K562 (cell line): ENCODE measurements at regions not wholly inside any gene's neighbourhood (a gene's known extent, or its start where the extent isn't known, plus 50 kb on each side); places are given as distances from the start of the nearest gene placed in this dataset.
A peak's percentile ranks its signal among the peaks of the same experiment; 100 is the strongest.

Experiments
- ATAC-seq: fragments of 200-7000 bp; cut with Tn5 transposase; 3 replicates; pipeline ENCODE4 v1.9.1; 2020; ENCODE audit warnings: moderate library complexity
- BruUV-seq: library from RNA; stranded (reverse); fragments of 400-500 nt; replicated peaks from 2 replicates; lab custom pipeline; 2021; lab: Mats Ljungman, UMichigan
- CTCF ChIA-PET: fragments of 300-600 bp; formaldehyde crosslinking; extraction: SDS; loops from one replicate; lab custom pipeline; 2021; ENCODE audit warnings: low intra/inter-chr PET ratio; lab: Yijun Ruan, JAX
- POLR2A ChIA-PET: fragments of 300-600, 350-650 bp; sonication (Branson Sonifier 250); formaldehyde crosslinking; extraction: SDS; loops from one replicate; lab custom pipeline; 2021; ENCODE audit warnings: antibody characterized with exemption, inconsistent platforms; lab: Yijun Ruan, JAX
- DNase-seq, 4 experiments: peaks; one replicate each; pipeline versions ENCODE4 v3.0.0 to v3.0.0-alpha.2; 2011 to 2018; ENCODE audit warnings: low spot score in 3 of 4, mixed read lengths in 3 of 4; ENCODE audit errors: extremely low read depth in 1 of 4
- FAIRE-seq: peaks from 2 replicates; lab custom pipeline; 2011; peaks lifted over from hg19 to GRCh38; lab: Jason Lieb, UNC
- H2AFZ ChIP-seq: 2 replicates; pipeline ENCODE4 v1.6.0; 2011; ENCODE audit warnings: low read depth, low read length, control low read depth, inconsistent platforms
- H3K27ac ChIP-seq: fragments of 200-600 bp; 3 replicates; pipeline ENCODE4 v1.8.0; 2011; ENCODE audit warnings: low read depth, mild to moderate bottlenecking, control low read depth, inconsistent platforms, low read length, moderate library complexity, mixed read lengths; ENCODE audit errors: extremely low read depth
- H3K27me3 ChIP-seq, 2 experiments: fragments of 300-600 bp in 1 of 2; 2 replicates in 1 of 2; 3 replicates in 1 of 2; pipeline versions ENCODE4 v1.6.0 to v1.8.0; 2011; ENCODE audit warnings: inconsistent platforms in 2 of 2, low read length in 2 of 2, mild to moderate bottlenecking in 1 of 2, mixed read lengths in 1 of 2, moderate library complexity in 1 of 2; ENCODE audit not compliant: control insufficient read depth in 2 of 2, insufficient read depth in 2 of 2
- H3K36me3 ChIP-seq: fragments of 300-600 bp; 3 replicates; pipeline ENCODE4 v1.8.0; 2011; ENCODE audit warnings: mild to moderate bottlenecking, low read length, inconsistent platforms; ENCODE audit not compliant: control insufficient read depth, insufficient read depth
- H3K4me1 ChIP-seq, 2 experiments: fragments of 200-600 bp in 1 of 2; replicated peaks in 1 of 2; 2 replicates in 1 of 2; 3 replicates in 1 of 2; pipeline versions ENCODE4 v1.5.1 to v1.8.0; 2011; ENCODE audit warnings: inconsistent platforms in 2 of 2, low read length in 2 of 2, mild to moderate bottlenecking in 1 of 2, mixed read lengths in 1 of 2, moderate library complexity in 1 of 2; ENCODE audit not compliant: control insufficient read depth in 2 of 2, insufficient read depth in 2 of 2
- H3K4me2 ChIP-seq: 2 replicates; pipeline ENCODE4 v1.6.1; 2011; ENCODE audit warnings: low read length, control low read depth, inconsistent platforms, mixed read lengths; ENCODE audit not compliant: insufficient read depth
- H3K4me3 ChIP-seq: fragments of 200-600 bp; sonication (generic), shearing (Covaris generic); 2 replicates; pipeline ENCODE4 v1.5.1; 2016; ENCODE audit warnings: control low read depth, inconsistent platforms
- H3K79me2 ChIP-seq: fragments of 200-600 bp; 3 replicates; pipeline ENCODE4 v1.8.0; 2011; ENCODE audit warnings: low read length, inconsistent platforms; ENCODE audit not compliant: control insufficient read depth, insufficient read depth
- H3K9ac ChIP-seq, 2 experiments: 2 replicates each; pipeline versions ENCODE4 v1.6.0 to v1.6.1; 2011; ENCODE audit warnings: low read depth in 2 of 2, low read length in 2 of 2, control low read depth in 1 of 2, inconsistent platforms in 1 of 2, mild to moderate bottlenecking in 1 of 2, mixed read lengths in 1 of 2; ENCODE audit not compliant: insufficient read depth in 1 of 2
- H3K9me1 ChIP-seq: one replicate; pipeline ENCODE4 v1.6.0; 2011; ENCODE audit warnings: inconsistent platforms, mild to moderate bottlenecking, low read length, moderate library complexity; ENCODE audit not compliant: control insufficient read depth, insufficient read depth
- H3K9me3 ChIP-seq: replicated peaks from 2 replicates; pipeline ENCODE4 v1.5.1; 2011; ENCODE audit warnings: low read depth, low read length, inconsistent platforms; ENCODE audit not compliant: control insufficient read depth, insufficient read depth
- H4K20me1 ChIP-seq: replicated peaks from 2 replicates; pipeline ENCODE4 v1.6.1; 2011; ENCODE audit warnings: low read length, inconsistent platforms, mixed read lengths; ENCODE audit not compliant: control insufficient read depth, insufficient read depth
- ZNF75A ChIP-seq: fragments of 450-650 bp; formaldehyde crosslinking; IDR thresholded peaks from 2 replicates; pipeline ENCODE4 v1.4.0; 2020; ENCODE audit warnings: mild to moderate bottlenecking
- WGBS: fragments of 100-300 bp; shearing (Covaris generic); methylation state at CpG from one replicate; pipeline ENCODE4 v1.1.6; 2016; ENCODE audit warnings: low coverage, mixed read lengths; ENCODE audit not compliant: insufficient coverage; ENCODE audit errors: missing lambda C conversion rate; 5-methylcytosine and 5-hydroxymethylcytosine counted together
- in situ Hi-C: fragments of 300-500 bp; cut with MboI; formaldehyde crosslinking; loops from 4 replicates; pipeline ENCODE4 v1.15.0; 2018; ENCODE audit warnings: inconsistent platforms, mixed read lengths
- intact Hi-C: fragments of 100-400 bp; cut with micrococcal nuclease; formaldehyde crosslinking; loops from 2 replicates; pipeline ENCODE4 v1.14.2; 2022
- TF ChIP-seq, protein P1 (sequence below), 2 experiments: fragments of 450-650 bp in 1 of 2; sonication (generic) in 1 of 2; formaldehyde crosslinking; conservative IDR thresholded peaks; 2 replicates each; pipeline versions ENCODE4 v1.4.0 to v1.8.1; 2020 to 2022; ENCODE audit warnings: mild to moderate bottlenecking in 1 of 2, missing genetic modification reagents in 1 of 2
- TF ChIP-seq, protein P2 (sequence below): fragments of 250-450 bp; sonication (Bioruptor Pico); IDR thresholded peaks from 2 replicates; pipeline ENCODE4 v1.4.0; 2020; ENCODE audit warnings: mild to moderate bottlenecking, moderate library complexity

- Histone ChIP-seq H3K9ac (no peak overlapping the region), H3K27ac (no peak overlapping the region), H3K27me3 (no peaks in the 10 kb centered on the region), H3K4me1 (peaks cover 0 to 15% of the 10 kb centered on the region in 2 experiments; a peak in 3 of 5 replicates), H3K4me2 (no peak overlapping the region), H3K4me3 (no peak overlapping the region), H3K9me3 (no peaks in the 10 kb centered on the region), H3K79me2 (no peaks in the 10 kb centered on the region), H4K20me1 (no peaks in the 10 kb centered on the region), H2AFZ (no peak overlapping the region), H3K36me3 (no peaks in the 10 kb centered on the region), H3K9me1 (no peaks in the 10 kb centered on the region)
- no TSS peak for BruUV-seq
- DNase-seq = no peak
- POLR2A ChIA-PET = no interaction called here
- FAIRE-seq = no peak
- CTCF ChIA-PET = no interaction called here
- WGBS = 48% methylated on average over 5 of the region's 6 CpGs
- TF ChIP-seq, protein P1, sequence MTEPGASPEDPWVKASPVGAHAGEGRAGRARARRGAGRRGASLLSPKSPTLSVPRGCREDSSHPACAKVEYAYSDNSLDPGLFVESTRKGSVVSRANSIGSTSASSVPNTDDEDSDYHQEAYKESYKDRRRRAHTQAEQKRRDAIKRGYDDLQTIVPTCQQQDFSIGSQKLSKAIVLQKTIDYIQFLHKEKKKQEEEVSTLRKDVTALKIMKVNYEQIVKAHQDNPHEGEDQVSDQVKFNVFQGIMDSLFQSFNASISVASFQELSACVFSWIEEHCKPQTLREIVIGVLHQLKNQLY (CRISPR knock-in tag; conservative IDR thresholded peaks at IDR 0.05) = no peak
- no peak for TF ChIP-seq ZNF75A (CRISPR knock-in tag)
- TF ChIP-seq, protein P2, sequence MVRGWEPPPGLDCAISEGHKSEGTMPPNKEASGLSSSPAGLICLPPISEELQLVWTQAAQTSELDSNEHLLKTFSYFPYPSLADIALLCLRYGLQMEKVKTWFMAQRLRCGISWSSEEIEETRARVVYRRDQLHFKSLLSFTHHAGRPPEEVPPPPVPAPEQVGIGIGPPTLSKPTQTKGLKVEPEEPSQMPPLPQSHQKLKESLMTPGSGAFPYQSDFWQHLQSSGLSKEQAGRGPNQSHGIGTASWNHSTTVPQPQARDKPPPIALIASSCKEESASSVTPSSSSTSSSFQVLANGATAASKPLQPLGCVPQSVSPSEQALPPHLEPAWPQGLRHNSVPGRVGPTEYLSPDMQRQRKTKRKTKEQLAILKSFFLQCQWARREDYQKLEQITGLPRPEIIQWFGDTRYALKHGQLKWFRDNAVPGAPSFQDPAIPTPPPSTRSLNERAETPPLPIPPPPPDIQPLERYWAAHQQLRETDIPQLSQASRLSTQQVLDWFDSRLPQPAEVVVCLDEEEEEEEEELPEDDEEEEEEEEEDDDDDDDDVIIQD (CRISPR knock-in tag) = no peak
- ATAC-seq = peak; percentile 47
- in situ Hi-C loops (no loop called here), intact Hi-C loops (no loop called here)
Measured at GRCh38 chr3:72232777-72233176, 447.8 kb upstream of the PROK2 start.
